Loucy (cell line): ENCODE measurements at regions not wholly inside any gene's neighbourhood (a gene's known extent, or its start where the extent isn't known, plus 50 kb on each side); places are given as distances from the start of the nearest gene placed in this dataset.

ENCODE experiments used
- H2AFZ ChIP-seq: fragments of 200-600 bp; sonication (generic); 2 replicates; pipeline ENCODE4 v1.6.0; 2016; ENCODE audit warnings: antibody characterized with exemption, mild to moderate bottlenecking, low read length, moderate library complexity
- H3F3A ChIP-seq: fragments of 200-600 bp; 2 replicates; pipeline ENCODE4 v1.6.0; 2016; ENCODE audit warnings: antibody characterized with exemption, low read depth, mild to moderate bottlenecking
- H3K27me3 ChIP-seq: fragments of 200-600 bp; sonication (generic); 2 replicates; pipeline ENCODE4 v1.6.1; 2014; ENCODE audit warnings: low read length, mild to moderate bottlenecking; ENCODE audit not compliant: insufficient read depth, poor library complexity, severe bottlenecking
- H3K36me3 ChIP-seq: fragments of 200-600 bp; sonication (generic); 2 replicates; pipeline ENCODE4 v1.6.1; 2016; ENCODE audit warnings: low read length; ENCODE audit not compliant: insufficient read depth
- H3K4me1 ChIP-seq: fragments of 200-600 bp; sonication (generic); 2 replicates; pipeline ENCODE4 v1.5.1; 2014; ENCODE audit warnings: low read length, mild to moderate bottlenecking; ENCODE audit not compliant: insufficient read depth, poor library complexity, severe bottlenecking
- H3K4me2 ChIP-seq: fragments of 200-600 bp; sonication (generic); 2 replicates; pipeline ENCODE4 v1.6.0; 2014; ENCODE audit warnings: antibody characterized with exemption, low read length, low read depth, mild to moderate bottlenecking; ENCODE audit not compliant: poor library complexity, severe bottlenecking
- H3K4me3 ChIP-seq: fragments of 200-600 bp; sonication (generic); 2 replicates; pipeline ENCODE4 v1.5.1; 2014; ENCODE audit warnings: low read length, mild to moderate bottlenecking, mixed read lengths; ENCODE audit not compliant: poor library complexity, severe bottlenecking
- H3K79me2 ChIP-seq: fragments of 200-600 bp; sonication (generic); 2 replicates; pipeline ENCODE4 v1.6.1; 2014; ENCODE audit warnings: low read length; ENCODE audit not compliant: insufficient read depth
- H3K9ac ChIP-seq: fragments of 200-600 bp; sonication (generic); 2 replicates; pipeline ENCODE4 v1.6.0; 2014; ENCODE audit warnings: mild to moderate bottlenecking, low read depth, low read length, moderate library complexity; ENCODE audit not compliant: poor library complexity, severe bottlenecking
- H3K9me2 ChIP-seq: fragments of 200-600 bp; sonication (generic); replicated peaks from 2 replicates; pipeline ENCODE4 v1.6.1; 2016; ENCODE audit warnings: low read depth, low read length, mixed read lengths
- H3K9me3 ChIP-seq: fragments of 200-600 bp; sonication (generic); 2 replicates; pipeline ENCODE4 v1.6.1; 2014; ENCODE audit warnings: mild to moderate bottlenecking, antibody characterized with exemption, low read length, low read depth; ENCODE audit not compliant: insufficient read depth
- H4K20me1 ChIP-seq: fragments of 200-600 bp; sonication (generic); 2 replicates; pipeline ENCODE4 v1.6.0; 2014; ENCODE audit warnings: antibody characterized with exemption, low read length, mild to moderate bottlenecking; ENCODE audit not compliant: insufficient read depth, poor library complexity, severe bottlenecking
- CTCF ChIP-seq: fragments of 200-600 bp; sonication (generic); conservative IDR thresholded peaks from 2 replicates; pipeline ENCODE4 v1.5.1; 2014; ENCODE audit warnings: mild to moderate bottlenecking, antibody characterized with exemption, low read length
- EZH2phosphoT487 ChIP-seq: fragments of 200-600 bp; IDR thresholded peaks from 2 replicates; pipeline ENCODE4 v1.6.1; 2018; ENCODE audit warnings: antibody characterized with exemption, mild to moderate bottlenecking, moderate library complexity, borderline replicate concordance

GRCh38 chr5:167851416-167851815 is 440.0 kb upstream of the WWC1 start:
- Histone ChIP-seq H3K9me2 (no peaks in the 10 kb centered on the region), H3F3A (no peaks in the 10 kb centered on the region), H3K4me1 (no peaks in the 10 kb centered on the region), H2AFZ (no peak overlapping the region), H3K9me3 (no peaks in the 10 kb centered on the region), H3K36me3 (no peaks in the 10 kb centered on the region), H3K4me2 (no peak overlapping the region), H3K27me3 (no peaks in the 10 kb centered on the region), H4K20me1 (no peaks in the 10 kb centered on the region), H3K4me3 (no peak overlapping the region), H3K79me2 (no peaks in the 10 kb centered on the region), H3K9ac (no peak overlapping the region)
- TF ChIP-seq CTCF (no peak), EZH2phosphoT487 (no peak)

GRCh38 chr5:167852515-167852914 is 438.9 kb upstream of the WWC1 start:
- no peaks in the 10 kb centered on the region for H3K36me3 ChIP-seq
- no peak for TF ChIP-seq EZH2phosphoT487
- no peak for TF ChIP-seq CTCF
- no peaks in the 10 kb centered on the region for H3K9me2 ChIP-seq
- no peaks in the 10 kb centered on the region for H3K27me3 ChIP-seq
- no peak overlapping the region for H3K4me3 ChIP-seq
- no peaks in the 10 kb centered on the region for H4K20me1 ChIP-seq
- no peak overlapping the region for H2AFZ ChIP-seq
- H3K9ac ChIP-seq, result no peak overlapping the region
- no peak overlapping the region for H3K4me2 ChIP-seq
- H3K79me2 ChIP-seq, result no peaks in the 10 kb centered on the region
- no peaks in the 10 kb centered on the region for H3K4me1 ChIP-seq
- H3F3A ChIP-seq, result no peaks in the 10 kb centered on the region
- no peaks in the 10 kb centered on the region for H3K9me3 ChIP-seq

- TF ChIP-seq EZH2phosphoT487 (no peak), CTCF (no peak)
- no peaks in the 10 kb centered on the region for H3K9me3 ChIP-seq
- no peaks in the 10 kb centered on the region for H3K4me1 ChIP-seq
- H3K27me3 ChIP-seq, result no peaks in the 10 kb centered on the region
- H3K4me2 ChIP-seq, result no peak overlapping the region
- H3K36me3 ChIP-seq, result no peaks in the 10 kb centered on the region
- H3F3A ChIP-seq, result no peaks in the 10 kb centered on the region
- no peak overlapping the region for H3K9ac ChIP-seq
- H3K4me3 ChIP-seq, result no peak overlapping the region
- H3K79me2 ChIP-seq, result no peaks in the 10 kb centered on the region
- H4K20me1 ChIP-seq, result no peaks in the 10 kb centered on the region
- no peak overlapping the region for H2AFZ ChIP-seq
- no peaks in the 10 kb centered on the region for H3K9me2 ChIP-seq
Observed at GRCh38 chr5:167853421-167853820, 438.0 kb upstream of the WWC1 start.
